SU-DHL-6 (cell line): ENCODE measurements at regions not wholly inside any gene's neighbourhood (a gene's known extent, or its start where the extent isn't known, plus 50 kb on each side); places are given as distances from the start of the nearest gene placed in this dataset.

ENCODE experiments used
- H2AFZ ChIP-seq: fragments of 200-600 bp; sonication (generic); 2 replicates; pipeline ENCODE4 v1.6.1; 2014; ENCODE audit warnings: low read depth, mild to moderate bottlenecking, moderate library complexity, mixed read lengths, antibody characterized with exemption, low read length; ENCODE audit not compliant: severe bottlenecking
- H3F3A ChIP-seq: fragments of 200-600 bp; shearing (Covaris generic); 2 replicates; pipeline ENCODE4 v1.6.0; 2016; ENCODE audit warnings: antibody characterized with exemption, mild to moderate bottlenecking; ENCODE audit not compliant: insufficient read depth
- H3K27ac ChIP-seq: fragments of 200-600 bp; sonication (generic); 2 replicates; pipeline ENCODE4 v1.5.1; 2016; ENCODE audit warnings: low read depth, mild to moderate bottlenecking, low read length, moderate library complexity, mixed read lengths
- H3K27me3 ChIP-seq: fragments of 200-600 bp; sonication (generic), shearing (Covaris generic); 2 replicates; pipeline ENCODE4 v1.6.0; 2014; ENCODE audit warnings: mild to moderate bottlenecking, low read length
- H3K36me3 ChIP-seq: fragments of 200-600 bp; sonication (generic); 2 replicates; pipeline ENCODE4 v1.6.1; 2014; ENCODE audit warnings: mild to moderate bottlenecking, low read length, mixed read lengths
- H3K4me2 ChIP-seq: fragments of 300-600, 200-600 bp; shearing (Covaris generic), sonication (generic); 2 replicates; pipeline ENCODE4 v1.6.0; 2014; ENCODE audit warnings: low read length, low read depth, mild to moderate bottlenecking; ENCODE audit not compliant: poor library complexity, severe bottlenecking
- H3K4me3 ChIP-seq: fragments of 200-600 bp; sonication (generic); 2 replicates; pipeline ENCODE4 v1.5.1; 2014; ENCODE audit warnings: antibody characterized with exemption, low read length, mild to moderate bottlenecking, mixed read lengths; ENCODE audit not compliant: insufficient read depth, poor library complexity, severe bottlenecking
- H3K79me2 ChIP-seq: fragments of 200-600 bp; sonication (generic); 2 replicates; pipeline ENCODE4 v1.6.1; 2014; ENCODE audit warnings: mild to moderate bottlenecking, low read length, moderate library complexity; ENCODE audit not compliant: insufficient read depth
- H3K9ac ChIP-seq: fragments of 200-600 bp; sonication (generic); 2 replicates; pipeline ENCODE4 v1.7.0; 2014; ENCODE audit warnings: mild to moderate bottlenecking, low read length
- H3K9me2 ChIP-seq: fragments of 200-600 bp; sonication (generic); replicated peaks from 2 replicates; pipeline ENCODE4 v1.6.1; 2014; ENCODE audit warnings: low read length; ENCODE audit not compliant: insufficient read depth
- H3K9me3 ChIP-seq: fragments of 200-600 bp; sonication (generic); 2 replicates; pipeline ENCODE4 v1.6.1; 2014; ENCODE audit warnings: low read length, mixed read lengths; ENCODE audit not compliant: insufficient read depth
- H4K20me1 ChIP-seq: fragments of 200-600 bp; sonication (generic); 2 replicates; pipeline ENCODE4 v1.6.1; 2014; ENCODE audit warnings: low read depth, mild to moderate bottlenecking, antibody characterized with exemption, low read length, moderate library complexity, mixed read lengths
- CTCF ChIP-seq: fragments of 200-600 bp; sonication (generic); IDR thresholded peaks from one replicate; pipeline ENCODE4 v1.5.1; 2017; ENCODE audit warnings: antibody characterized with exemption, mild to moderate bottlenecking, low read length, moderate library complexity; ENCODE audit not compliant: insufficient read depth, poor library complexity, severe bottlenecking
- EZH2phosphoT487 ChIP-seq: fragments of 200-600 bp; sonication (generic), shearing (Covaris generic); conservative IDR thresholded peaks from 2 replicates; pipeline ENCODE4 v1.6.1; 2018; ENCODE audit warnings: mild to moderate bottlenecking, antibody characterized with exemption, low read length, moderate library complexity, mixed read lengths

GRCh38 chrX:96389281-96390047, 295.2 kb upstream of the DIAPH2 start:
- no peaks in the 10 kb centered on the region for H3K9me3 ChIP-seq
- no peaks in the 10 kb centered on the region for H3K36me3 ChIP-seq
- H3K79me2 ChIP-seq, result no peaks in the 10 kb centered on the region
- H2AFZ ChIP-seq, result no peak overlapping the region
- H3K9ac ChIP-seq, result no peak overlapping the region
- no peaks in the 10 kb centered on the region for H3K9me2 ChIP-seq
- no peak overlapping the region for H3K4me3 ChIP-seq
- H3K4me2 ChIP-seq, result no peak overlapping the region
- no peaks in the 10 kb centered on the region for H3F3A ChIP-seq
- no peak for TF ChIP-seq CTCF
- no peak for TF ChIP-seq EZH2phosphoT487
- no peaks in the 10 kb centered on the region for H4K20me1 ChIP-seq
- no peak overlapping the region for H3K27ac ChIP-seq
- no peaks in the 10 kb centered on the region for H3K27me3 ChIP-seq

- H3K4me3 ChIP-seq, result no peak overlapping the region
- H3K4me2 ChIP-seq, result no peak overlapping the region
- H3K9me3 ChIP-seq, result no peaks in the 10 kb centered on the region
- H3F3A ChIP-seq, result no peaks in the 10 kb centered on the region
- H3K27ac ChIP-seq, result no peak overlapping the region
- no peaks in the 10 kb centered on the region for H4K20me1 ChIP-seq
- H3K9me2 ChIP-seq, result no peaks in the 10 kb centered on the region
- no peaks in the 10 kb centered on the region for H3K79me2 ChIP-seq
- H3K27me3 ChIP-seq, result no peaks in the 10 kb centered on the region
- no peaks in the 10 kb centered on the region for H3K36me3 ChIP-seq
- no peak overlapping the region for H2AFZ ChIP-seq
- H3K9ac ChIP-seq, result no peak overlapping the region
- TF ChIP-seq EZH2phosphoT487 (no peak), CTCF (no peak)
Measured at GRCh38 chrX:96394598-96394997, 290.0 kb upstream of the DIAPH2 start.

- Histone ChIP-seq H4K20me1 (no peaks in the 10 kb centered on the region), H3K9ac (no peak overlapping the region), H3K9me2 (no peaks in the 10 kb centered on the region), H3K79me2 (no peaks in the 10 kb centered on the region), H3K4me3 (no peak overlapping the region), H2AFZ (no peak overlapping the region), H3K27me3 (no peaks in the 10 kb centered on the region), H3F3A (no peaks in the 10 kb centered on the region), H3K36me3 (no peaks in the 10 kb centered on the region), H3K9me3 (no peaks in the 10 kb centered on the region), H3K27ac (no peak overlapping the region), H3K4me2 (no peak overlapping the region)
- TF ChIP-seq EZH2phosphoT487, result no peak
- TF ChIP-seq CTCF, result no peak
Measured at GRCh38 chrX:96403446-96403845, 281.2 kb upstream of the DIAPH2 start.
